ENCODE measurements at regions not wholly inside any gene's neighbourhood (a gene's known extent, or its start where the extent isn't known, plus 50 kb on each side); places are given as distances from the start of the nearest gene placed in this dataset.

GRCh38 chr17:14947671-14948070, 317.5 kb downstream of the PMP22 start:
- TF ChIP-seq, protein P1, sequence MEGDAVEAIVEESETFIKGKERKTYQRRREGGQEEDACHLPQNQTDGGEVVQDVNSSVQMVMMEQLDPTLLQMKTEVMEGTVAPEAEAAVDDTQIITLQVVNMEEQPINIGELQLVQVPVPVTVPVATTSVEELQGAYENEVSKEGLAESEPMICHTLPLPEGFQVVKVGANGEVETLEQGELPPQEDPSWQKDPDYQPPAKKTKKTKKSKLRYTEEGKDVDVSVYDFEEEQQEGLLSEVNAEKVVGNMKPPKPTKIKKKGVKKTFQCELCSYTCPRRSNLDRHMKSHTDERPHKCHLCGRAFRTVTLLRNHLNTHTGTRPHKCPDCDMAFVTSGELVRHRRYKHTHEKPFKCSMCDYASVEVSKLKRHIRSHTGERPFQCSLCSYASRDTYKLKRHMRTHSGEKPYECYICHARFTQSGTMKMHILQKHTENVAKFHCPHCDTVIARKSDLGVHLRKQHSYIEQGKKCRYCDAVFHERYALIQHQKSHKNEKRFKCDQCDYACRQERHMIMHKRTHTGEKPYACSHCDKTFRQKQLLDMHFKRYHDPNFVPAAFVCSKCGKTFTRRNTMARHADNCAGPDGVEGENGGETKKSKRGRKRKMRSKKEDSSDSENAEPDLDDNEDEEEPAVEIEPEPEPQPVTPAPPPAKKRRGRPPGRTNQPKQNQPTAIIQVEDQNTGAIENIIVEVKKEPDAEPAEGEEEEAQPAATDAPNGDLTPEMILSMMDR (IDR thresholded peaks at IDR 0.05 in 4 of 5, conservative IDR thresholded peaks at IDR 0.05 in 1 of 5), result no peak
- no peak for TF ChIP-seq POLR2A (IDR thresholded peaks at IDR 0.05)

All from gastrocnemius medialis (tissue), 4 donors.